H9 (cell line): ENCODE measurements at regions not wholly inside any gene's neighbourhood (a gene's known extent, or its start where the extent isn't known, plus 50 kb on each side); places are given as distances from the start of the nearest gene placed in this dataset.

ENCODE experiments used
- DNase-seq: peaks from one replicate; pipeline ENCODE4 v3.0.0-alpha.2; 2017
- H2AFZ ChIP-seq: one replicate; pipeline ENCODE4 v1.6.1; 2013; ENCODE audit warnings: mild to moderate bottlenecking, low read length, control low read depth, moderate library complexity
- H2AK5ac ChIP-seq: 2 replicates; pipeline ENCODE4 v1.6.1; 2013; ENCODE audit warnings: low read length, control low read depth, mixed read lengths; ENCODE audit not compliant: insufficient read length
- H2BK120ac ChIP-seq: one replicate; pipeline ENCODE4 v1.6.1; 2013; ENCODE audit warnings: low read depth, mild to moderate bottlenecking, low read length, control low read depth, inconsistent platforms; ENCODE audit not compliant: poor library complexity, severe bottlenecking
- H2BK12ac ChIP-seq: 2 replicates; pipeline ENCODE4 v1.6.1; 2013; ENCODE audit warnings: low read length, control low read depth, mixed read lengths, low read depth; ENCODE audit not compliant: insufficient read length
- H2BK15ac ChIP-seq: 2 replicates; pipeline ENCODE4 v1.6.1; 2013; ENCODE audit warnings: low read depth, low read length, control low read depth
- H2BK20ac ChIP-seq: one replicate; pipeline ENCODE4 v1.6.1; 2013; ENCODE audit warnings: low read depth, mild to moderate bottlenecking, low read length, control low read depth, inconsistent platforms; ENCODE audit not compliant: poor library complexity, severe bottlenecking
- H2BK5ac ChIP-seq: 2 replicates; pipeline ENCODE4 v1.6.1; 2013; ENCODE audit warnings: low read length, control low read depth, mixed read lengths; ENCODE audit not compliant: insufficient read length
- H3K14ac ChIP-seq: 2 replicates; pipeline ENCODE4 v1.6.1; 2013; ENCODE audit warnings: low read length, control low read depth; ENCODE audit not compliant: insufficient read depth
- H3K18ac ChIP-seq: 2 replicates; pipeline ENCODE4 v1.6.1; 2013; ENCODE audit warnings: low read depth, mild to moderate bottlenecking, mixed read lengths, low read length, control low read depth; ENCODE audit not compliant: insufficient read length
- H3K23ac ChIP-seq: 2 replicates; pipeline ENCODE4 v1.6.1; 2013; ENCODE audit warnings: low read length, control low read depth, mixed read lengths, low read depth; ENCODE audit not compliant: insufficient read length
- H3K23me2 ChIP-seq: 2 replicates; pipeline ENCODE4 v1.6.1; 2013; ENCODE audit warnings: low read depth, mild to moderate bottlenecking, mixed read lengths, low read length, control low read depth; ENCODE audit not compliant: insufficient read length, poor library complexity, severe bottlenecking
- H3K27ac ChIP-seq: 2 replicates; pipeline ENCODE4 v1.5.1; 2013; ENCODE audit warnings: low read length, control low read depth, mixed read lengths, low read depth; ENCODE audit not compliant: insufficient read length
- H3K27me3 ChIP-seq: 2 replicates; pipeline ENCODE4 v1.6.1; 2013; ENCODE audit warnings: low read length, control low read depth, inconsistent platforms; ENCODE audit not compliant: insufficient read depth
- H3K4ac ChIP-seq: 2 replicates; pipeline ENCODE4 v1.6.1; 2013; ENCODE audit warnings: low read depth, mild to moderate bottlenecking, control low read depth, inconsistent platforms, low read length, moderate library complexity
- H3K4me1 ChIP-seq: 2 replicates; pipeline ENCODE4 v1.6.1; 2013; ENCODE audit warnings: low read length, control low read depth, inconsistent platforms; ENCODE audit not compliant: insufficient read depth
- H3K4me2 ChIP-seq: 2 replicates; pipeline ENCODE4 v1.6.1; 2013; ENCODE audit warnings: low read length, control low read depth, mixed read lengths; ENCODE audit not compliant: insufficient read length, insufficient read depth
- H3K56ac ChIP-seq: 2 replicates; pipeline ENCODE4 v1.6.1; 2013; ENCODE audit warnings: low read depth, mild to moderate bottlenecking, mixed read lengths, low read length, control low read depth; ENCODE audit not compliant: insufficient read length
- H3K79me1 ChIP-seq: 2 replicates; pipeline ENCODE4 v1.6.1; 2013; ENCODE audit warnings: low read depth, mild to moderate bottlenecking, moderate library complexity, low read length, control low read depth, inconsistent platforms; ENCODE audit not compliant: insufficient read depth, poor library complexity, severe bottlenecking
- H3K79me2 ChIP-seq: 2 replicates; pipeline ENCODE4 v1.6.1; 2013; ENCODE audit warnings: low read length, control low read depth, inconsistent platforms; ENCODE audit not compliant: insufficient read depth
- H3K9ac ChIP-seq: 2 replicates; pipeline ENCODE4 v1.6.1; 2013; ENCODE audit warnings: low read length, control low read depth, mixed read lengths; ENCODE audit not compliant: insufficient read length; ENCODE audit errors: extremely low read depth
- H3K9me3 ChIP-seq: one replicate; pipeline ENCODE4 v1.6.1; 2013; ENCODE audit warnings: low read depth, low read length, inconsistent platforms; ENCODE audit not compliant: control insufficient read depth
- H3T11ph ChIP-seq: one replicate; pipeline ENCODE4 v1.6.1; 2013; ENCODE audit warnings: mild to moderate bottlenecking, low read length, control low read depth, inconsistent platforms
- H4K20me1 ChIP-seq: one replicate; pipeline ENCODE4 v1.6.1; 2013; ENCODE audit not compliant: control insufficient read depth, insufficient read length, insufficient read depth
- H4K5ac ChIP-seq: 2 replicates; pipeline ENCODE4 v1.6.1; 2013; ENCODE audit warnings: low read depth, mild to moderate bottlenecking, mixed read lengths, low read length, control low read depth; ENCODE audit not compliant: insufficient read length
- H4K8ac ChIP-seq: replicated peaks from 2 replicates; pipeline ENCODE4 v1.6.1; 2013; ENCODE audit warnings: low read length, control low read depth, mixed read lengths, low read depth; ENCODE audit not compliant: insufficient read length
- H4K91ac ChIP-seq: 2 replicates; pipeline ENCODE4 v1.6.1; 2013; ENCODE audit warnings: low read depth, mild to moderate bottlenecking, moderate library complexity, mixed read lengths, low read length, control low read depth; ENCODE audit not compliant: insufficient read length
- H3K27ac Mint-ChIP-seq, 3 experiments: 2 replicates in 2 of 3; 3 replicates in 1 of 3; pipeline ENCODE4 v1.8.0; 2020 to 2021; ENCODE audit warnings: mixed read lengths in 3 of 3, mild to moderate bottlenecking in 1 of 3, moderate library complexity in 1 of 3
- H3K27me3 Mint-ChIP-seq: 2 replicates; pipeline ENCODE4 v1.8.0; 2021; ENCODE audit warnings: low read depth, mild to moderate bottlenecking, moderate library complexity, mixed read lengths
- H3K36me3 Mint-ChIP-seq, 3 experiments: 2 replicates in 2 of 3; 3 replicates in 1 of 3; pipeline ENCODE4 v1.8.0; 2020 to 2021; ENCODE audit warnings: low read depth in 3 of 3, mixed read lengths in 3 of 3; ENCODE audit not compliant: insufficient read depth in 1 of 3
- H3K4me1 Mint-ChIP-seq, 2 experiments: 2 replicates each; pipeline ENCODE4 v1.8.0; 2020; ENCODE audit warnings: mixed read lengths in 2 of 2
- H3K4me3 Mint-ChIP-seq, 2 experiments: 2 replicates in 1 of 2; 3 replicates in 1 of 2; pipeline ENCODE4 v1.8.0; 2020 to 2021; ENCODE audit warnings: mild to moderate bottlenecking in 2 of 2, mixed read lengths in 2 of 2, moderate library complexity in 1 of 2
- H3K9me3 Mint-ChIP-seq, 2 experiments: 2 replicates in 1 of 2; 3 replicates in 1 of 2; pipeline ENCODE4 v1.8.0; 2020; ENCODE audit warnings: mild to moderate bottlenecking in 2 of 2, mixed read lengths in 2 of 2, moderate library complexity in 1 of 2
- CTCF ChIP-seq: fragments of 200-600 bp; sonication (generic); conservative IDR thresholded peaks from 3 replicates; pipeline ENCODE4 v1.8.0; 2021; ENCODE audit warnings: antibody characterized with exemption, mild to moderate bottlenecking
- WGBS: extraction: QIAGEN DNeasy Blood & Tissue Kit; methylation state at CpG from one replicate; pipeline ENCODE4 v1.1.7; 2013; ENCODE audit warnings: missing lambda C conversion rate, low lambda C conversion rate, mixed read lengths; ENCODE audit not compliant: insufficient read length; ENCODE audit errors: extremely low coverage; 5-methylcytosine and 5-hydroxymethylcytosine counted together

GRCh38 chr10:21161090-21161625, 264.0 kb upstream of the NEBL start:
- no peak overlapping the region for H3K4me3 Mint-ChIP-seq
- no peak for DNase-seq
- Histone ChIP-seq H3K18ac (peak overlapping the region; percentile 85), H3K23me2 (no peaks in the 10 kb centered on the region), H2BK120ac (no peak overlapping the region), H3K27ac (peak overlapping the region; percentile 98), H3K79me1 (no peaks in the 10 kb centered on the region), H2AK5ac (peak overlapping the region; percentile 91), H3K23ac (no peak overlapping the region), H3K9ac (no peak overlapping the region), H3K4me2 (no peak overlapping the region), H4K5ac (peak overlapping the region; percentile 44), H3K79me2 (no peaks in the 10 kb centered on the region), H4K91ac (peak overlapping the region; percentile 35), H2BK20ac (no peak overlapping the region), H2AFZ (no peak overlapping the region), H2BK15ac (no peak overlapping the region), H3T11ph (no peak overlapping the region), H4K8ac (peak overlapping the region; percentile 82), H3K14ac (no peak overlapping the region), H4K20me1 (no peaks in the 10 kb centered on the region), H2BK5ac (peak overlapping the region; percentile 37), H3K4ac (no peak overlapping the region), H3K4me1 (no peaks in the 10 kb centered on the region; the same call in 1 of the 2 replicates), H2BK12ac (peak overlapping the region; percentile 99), H3K9me3 (peaks cover 14% of the 10 kb centered on the region), H3K56ac (no peak overlapping the region), H3K27me3 (no peaks in the 10 kb centered on the region)
- H3K27me3 Mint-ChIP-seq: no peaks in the 10 kb centered on the region
- H3K27ac Mint-ChIP-seq: peak overlapping the region in 2 of 3 experiments; percentile 82 to 89; a peak in 4 of 7 replicates
- H3K36me3 Mint-ChIP-seq: peaks cover 7 to 37% (median 17%) of the 10 kb centered on the region in 3 experiments
- peaks cover 18 to 24% of the 10 kb centered on the region in 2 experiments for H3K9me3 Mint-ChIP-seq
- TF ChIP-seq CTCF: no peak
- no CpG with 5 or more reads among the region's 5 CpGs for WGBS
- peaks cover 27 to 28% of the 10 kb centered on the region in 2 experiments for H3K4me1 Mint-ChIP-seq
